HL-60 (cell line): ENCODE measurements at regions not wholly inside any gene's neighbourhood (a gene's known extent, or its start where the extent isn't known, plus 50 kb on each side); places are given as distances from the start of the nearest gene placed in this dataset.

Source experiments
- DNase-seq, 2 experiments: peaks; one replicate each; pipeline ENCODE4 v3.0.0-alpha.2; 2010 to 2020; ENCODE audit warnings: low read depth in 1 of 2, low spot score in 1 of 2
- H3K27ac ChIP-seq: fragments of 250-450 bp; sonication (Bioruptor Pico); replicated peaks from 2 replicates; pipeline ENCODE4 v1.5.1; 2020; ENCODE audit warnings: mild to moderate bottlenecking, moderate library complexity
- H3K27me3 ChIP-seq: fragments of 250-450 bp; sonication (Bioruptor Pico); 2 replicates; pipeline ENCODE4 v1.5.1; 2021; ENCODE audit warnings: mild to moderate bottlenecking, moderate library complexity; ENCODE audit not compliant: insufficient read depth, poor library complexity, severe bottlenecking
- H3K4me3 ChIP-seq: replicated peaks from 2 replicates; pipeline ENCODE4 v1.5.1; 2011; ENCODE audit warnings: mild to moderate bottlenecking, control low read depth, low read length; ENCODE audit not compliant: insufficient read depth
- CTCF ChIP-seq: IDR thresholded peaks from one replicate; pipeline ENCODE4 v1.5.1; 2011; ENCODE audit warnings: low read length, control low read depth, inconsistent platforms; ENCODE audit not compliant: insufficient read depth
- GABPA ChIP-seq: IDR thresholded peaks from 2 replicates; pipeline ENCODE4 v1.6.1; 2012; ENCODE audit warnings: low read depth
- POLR2AphosphoS5 ChIP-seq: IDR thresholded peaks from 2 replicates; pipeline ENCODE4 v1.6.1; 2012; ENCODE audit warnings: low read depth
- REST ChIP-seq: IDR thresholded peaks from 2 replicates; pipeline ENCODE4 v1.6.1; 2012; ENCODE audit warnings: low read depth; ENCODE audit not compliant: insufficient replicate concordance
- SPI1 ChIP-seq: IDR thresholded peaks from 2 replicates; pipeline ENCODE4 v1.6.1; 2012; ENCODE audit warnings: low read depth, mild to moderate bottlenecking, borderline replicate concordance

GRCh38 chr2:105494683-105495425 lies 96.0 kb upstream of the FHL2 start:
- Histone ChIP-seq H3K27ac (no peak overlapping the region), H3K27me3 (peaks cover 6% of the 10 kb centered on the region), H3K4me3 (no peak overlapping the region)
- DNase-seq, result no peak
- TF ChIP-seq CTCF, result no peak
- no peak for TF ChIP-seq POLR2AphosphoS5
- TF ChIP-seq REST, result no peak
- TF ChIP-seq GABPA, result no peak
- no peak for TF ChIP-seq SPI1

GRCh38 chr2:105490956-105491355 lies 92.1 kb upstream of the FHL2 start:
- no peak for DNase-seq
- Histone ChIP-seq H3K27me3 (peaks cover 6% of the 10 kb centered on the region), H3K4me3 (no peak overlapping the region), H3K27ac (no peak overlapping the region)
- TF ChIP-seq SPI1, result no peak
- no peak for TF ChIP-seq POLR2AphosphoS5

GRCh38 chr2:105490204-105490603 lies 91.4 kb upstream of the FHL2 start:
- H3K27me3 ChIP-seq, result peaks cover 6% of the 10 kb centered on the region
- H3K27ac ChIP-seq, result no peak overlapping the region
- TF ChIP-seq REST (no peak), POLR2AphosphoS5 (no peak), GABPA (no peak), SPI1 (no peak), CTCF (no peak)
- no peak for DNase-seq
- no peak overlapping the region for H3K4me3 ChIP-seq

- Histone ChIP-seq H3K27me3 (peaks cover 6% of the 10 kb centered on the region), H3K27ac (no peak overlapping the region), H3K4me3 (no peak overlapping the region)
- no peak for DNase-seq
- TF ChIP-seq SPI1 (no peak), REST (no peak), GABPA (no peak), POLR2AphosphoS5 (no peak), CTCF (no peak)
Observed at GRCh38 chr2:105489168-105489878, 90.5 kb upstream of the FHL2 start.
